ENCODE measurements at regions not wholly inside any gene's neighbourhood (a gene's known extent, or its start where the extent isn't known, plus 50 kb on each side); places are given as distances from the start of the nearest gene placed in this dataset.

- peaks cover 2% of the 10 kb centered on the region for H3K9me3 Mint-ChIP-seq
- no peak overlapping the region for H3K4me3 Mint-ChIP-seq
- H3K4me1 Mint-ChIP-seq: peaks cover 41% of the 10 kb centered on the region
- H3K27ac Mint-ChIP-seq: peak overlapping the region; percentile 65 to 91 (median 91)
- no peak for TF ChIP-seq CTCF (IDR thresholded peaks at IDR 0.05; ENCODE audit: unreplicated experiment in 3 of 3)
- no peaks in the 10 kb centered on the region for H3K36me3 Mint-ChIP-seq (ENCODE audit: low read depth)
- H3K27me3 Mint-ChIP-seq (ENCODE audit: low read depth): no peaks in the 10 kb centered on the region
Measured at GRCh38 chr4:164484551-164484950, 269.4 kb upstream of the SMIM31 start.

GRCh38 chr4:164485136-164485535 is 268.8 kb upstream of the SMIM31 start:
- Mint-ChIP-seq H3K9me3 (peaks cover 2% of the 10 kb centered on the region), H3K36me3 (ENCODE audit: low read depth) (no peaks in the 10 kb centered on the region), H3K4me1 (peaks cover 37% of the 10 kb centered on the region), H3K27me3 (ENCODE audit: low read depth) (no peaks in the 10 kb centered on the region), H3K27ac (peak overlapping the region; percentile 65 to 91 (median 91)), H3K4me3 (no peak overlapping the region)
- no peak for TF ChIP-seq CTCF (IDR thresholded peaks at IDR 0.05; ENCODE audit: unreplicated experiment in 3 of 3)

GRCh38 chr4:164488114-164488513 is 265.8 kb upstream of the SMIM31 start:
- TF ChIP-seq CTCF (IDR thresholded peaks at IDR 0.05; ENCODE audit: unreplicated experiment in 3 of 3): no peak
- Mint-ChIP-seq H3K36me3 (ENCODE audit: low read depth) (no peaks in the 10 kb centered on the region), H3K4me1 (peaks cover 20% of the 10 kb centered on the region), H3K27me3 (ENCODE audit: low read depth) (no peaks in the 10 kb centered on the region), H3K27ac (no peak overlapping the region), H3K4me3 (no peak overlapping the region), H3K9me3 (peaks cover 2% of the 10 kb centered on the region)

- H3K9me3 Mint-ChIP-seq: no peaks in the 10 kb centered on the region
- no peaks in the 10 kb centered on the region for H3K36me3 Mint-ChIP-seq (ENCODE audit: low read depth)
- TF ChIP-seq CTCF (IDR thresholded peaks at IDR 0.05; ENCODE audit: unreplicated experiment in 3 of 3): no peak
- H3K27ac Mint-ChIP-seq: no peak overlapping the region
- H3K4me1 Mint-ChIP-seq: no peaks in the 10 kb centered on the region
- H3K4me3 Mint-ChIP-seq: no peak overlapping the region
- peaks cover 5% of the 10 kb centered on the region for H3K27me3 Mint-ChIP-seq (ENCODE audit: low read depth)
Measured at GRCh38 chr4:164501074-164501473, 252.9 kb upstream of the SMIM31 start.

- Mint-ChIP-seq H3K4me1 (no peaks in the 10 kb centered on the region), H3K4me3 (no peak overlapping the region), H3K27me3 (ENCODE audit: low read depth) (peaks cover 5% of the 10 kb centered on the region)
Measured at GRCh38 chr4:164503874-164504273, 250.1 kb upstream of the SMIM31 start.

More at GRCh38 chr4:164503874-164504273, 250.1 kb upstream of the SMIM31 start:
- Mint-ChIP-seq H3K36me3 (ENCODE audit: low read depth) (no peaks in the 10 kb centered on the region), H3K27ac (no peak overlapping the region), H3K9me3 (no peaks in the 10 kb centered on the region)
- TF ChIP-seq CTCF (IDR thresholded peaks at IDR 0.05; ENCODE audit: unreplicated experiment in 3 of 3): no peak

Measured in nephron (organoid).